ENCODE measurements at regions not wholly inside any gene's neighbourhood (a gene's known extent, or its start where the extent isn't known, plus 50 kb on each side); places are given as distances from the start of the nearest gene placed in this dataset.
"Not testable (repeated sequence)": the region's sequence is repeated elsewhere in the genome, so short reads cannot be mapped to it uniquely, and the experiment has no call there.

DNA sequence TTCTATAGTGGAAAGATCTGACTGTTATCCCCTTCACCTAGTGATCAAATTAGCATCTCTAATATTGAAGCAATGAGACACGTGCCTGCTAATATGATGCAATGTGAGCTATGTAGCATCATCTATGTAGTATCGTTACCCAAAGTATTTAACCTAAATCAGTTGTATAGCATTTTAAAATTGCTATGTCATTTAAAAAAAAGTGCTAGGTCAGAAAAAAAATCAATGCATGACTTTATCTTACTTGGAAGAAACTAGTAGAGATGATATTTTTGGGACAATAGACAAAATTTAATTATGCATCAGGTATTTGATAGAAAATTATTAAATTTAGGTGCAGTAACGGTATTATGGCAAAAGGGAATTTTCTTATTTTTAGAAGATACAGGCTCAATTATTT is 157.3 kb downstream of the CCDC71L start:
- ATAC-seq: no peak
- H3K4me1 ChIP-seq: no peaks in the 10 kb centered on the region
- no peaks in the 10 kb centered on the region for H3K27me3 ChIP-seq
- H3K36me3 ChIP-seq: no peaks in the 10 kb centered on the region
- no peaks in the 10 kb centered on the region for H3K9me3 ChIP-seq
- TF ChIP-seq, protein P1, sequence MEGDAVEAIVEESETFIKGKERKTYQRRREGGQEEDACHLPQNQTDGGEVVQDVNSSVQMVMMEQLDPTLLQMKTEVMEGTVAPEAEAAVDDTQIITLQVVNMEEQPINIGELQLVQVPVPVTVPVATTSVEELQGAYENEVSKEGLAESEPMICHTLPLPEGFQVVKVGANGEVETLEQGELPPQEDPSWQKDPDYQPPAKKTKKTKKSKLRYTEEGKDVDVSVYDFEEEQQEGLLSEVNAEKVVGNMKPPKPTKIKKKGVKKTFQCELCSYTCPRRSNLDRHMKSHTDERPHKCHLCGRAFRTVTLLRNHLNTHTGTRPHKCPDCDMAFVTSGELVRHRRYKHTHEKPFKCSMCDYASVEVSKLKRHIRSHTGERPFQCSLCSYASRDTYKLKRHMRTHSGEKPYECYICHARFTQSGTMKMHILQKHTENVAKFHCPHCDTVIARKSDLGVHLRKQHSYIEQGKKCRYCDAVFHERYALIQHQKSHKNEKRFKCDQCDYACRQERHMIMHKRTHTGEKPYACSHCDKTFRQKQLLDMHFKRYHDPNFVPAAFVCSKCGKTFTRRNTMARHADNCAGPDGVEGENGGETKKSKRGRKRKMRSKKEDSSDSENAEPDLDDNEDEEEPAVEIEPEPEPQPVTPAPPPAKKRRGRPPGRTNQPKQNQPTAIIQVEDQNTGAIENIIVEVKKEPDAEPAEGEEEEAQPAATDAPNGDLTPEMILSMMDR (IDR thresholded peaks at IDR 0.05): no peak
- TF ChIP-seq POLR2AphosphoS5 (IDR thresholded peaks at IDR 0.05): no peak
- no peak overlapping the region for H3K27ac ChIP-seq
- H3K4me3 ChIP-seq: no peak overlapping the region
- 78 to 92% methylated on average over 3 of the region's 3 CpGs for WGBS, 2 donors (ENCODE audit: low coverage in 1 of 2)

DNA sequence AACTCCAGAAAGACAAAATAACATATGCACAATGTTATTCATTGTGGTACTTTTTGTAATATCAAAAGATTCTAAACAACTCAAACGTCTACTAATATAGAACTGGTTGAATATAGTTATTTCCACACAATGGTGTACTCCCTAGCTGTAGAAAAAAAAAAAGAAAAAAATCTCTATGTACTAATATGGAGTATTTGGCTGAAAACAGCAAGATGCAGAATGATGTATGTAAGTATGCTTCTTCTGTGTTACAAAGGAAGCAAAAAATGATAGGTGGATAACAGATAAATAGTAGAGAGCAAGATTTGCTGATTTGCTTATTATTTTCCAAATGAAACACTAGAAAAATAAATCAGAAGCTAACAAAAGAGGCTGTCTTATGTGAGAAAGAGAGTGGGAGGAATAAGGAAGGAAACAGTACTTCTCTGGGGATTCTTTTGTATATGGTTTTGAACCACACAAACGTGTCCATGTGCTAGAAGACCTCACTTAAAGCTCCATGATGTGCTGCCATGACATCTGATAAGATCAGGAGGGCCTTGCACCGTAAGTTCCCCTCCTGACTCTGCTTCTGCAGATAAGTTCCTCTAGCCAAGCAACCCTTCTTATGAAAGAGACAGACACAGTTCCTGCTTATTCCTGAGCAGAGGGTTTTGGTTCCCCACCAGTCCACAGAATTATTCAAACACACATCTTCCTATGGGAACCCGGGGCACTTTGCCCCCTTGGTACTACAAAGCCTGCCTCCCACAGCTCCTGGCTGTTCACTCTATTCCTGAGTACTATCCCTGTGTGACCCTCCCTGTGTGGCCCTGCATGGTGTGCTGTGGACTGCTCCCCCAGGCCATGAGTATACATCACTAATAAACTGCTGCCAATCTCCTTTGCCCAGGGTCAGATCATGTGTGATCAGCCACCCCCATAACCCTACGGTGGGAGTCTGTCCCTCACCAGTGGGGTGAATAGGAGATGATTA is 159.1 kb downstream of the CCDC71L start:
- TF ChIP-seq POLR2AphosphoS5 (IDR thresholded peaks at IDR 0.05) (no peak), EP300 (IDR thresholded peaks at IDR 0.05) (no peak), POLR2A (IDR thresholded peaks at IDR 0.05) (no peak)
- TF ChIP-seq, protein P1 (IDR thresholded peaks at IDR 0.05): no peak
- no peak for ATAC-seq
- no peak overlapping the region for H3K27ac ChIP-seq
- H3K27me3 ChIP-seq: no peaks in the 10 kb centered on the region
- H3K9me3 ChIP-seq: no peaks in the 10 kb centered on the region
- no peak overlapping the region for H3K4me3 ChIP-seq
- H3K36me3 ChIP-seq: no peaks in the 10 kb centered on the region
- no peaks in the 10 kb centered on the region for H3K4me1 ChIP-seq
- 53 to 57% methylated on average over 5 of the region's 5 CpGs for WGBS, 2 donors (ENCODE audit: low coverage in 1 of 2)

DNA sequence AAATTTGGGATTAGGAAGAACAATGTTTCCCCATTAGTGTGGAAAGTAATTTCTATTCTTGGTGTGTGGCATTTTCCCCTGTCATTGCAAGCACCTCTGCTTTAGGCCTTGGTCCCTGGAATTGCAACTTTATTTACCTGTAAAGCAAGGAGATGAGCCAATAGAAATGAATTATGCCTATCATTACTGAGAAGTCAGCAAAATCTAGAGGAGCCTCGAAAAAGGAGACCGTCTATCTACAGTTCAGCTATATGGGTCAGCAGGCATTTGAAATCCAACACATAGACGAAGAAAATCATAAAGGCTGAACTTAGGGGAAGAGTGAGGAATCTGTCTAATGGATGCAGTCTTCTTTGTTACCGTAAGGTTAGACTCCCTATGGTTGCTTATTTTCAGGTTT is 161.1 kb downstream of the CCDC71L start:
- no peaks in the 10 kb centered on the region for H3K27me3 ChIP-seq
- WGBS, 2 donors (ENCODE audit: low coverage in 1 of 2): 88 to 90% methylated on average over 4 of the region's 4 CpGs
- H3K36me3 ChIP-seq: no peaks in the 10 kb centered on the region
- TF ChIP-seq, protein P1 (IDR thresholded peaks at IDR 0.05): no peak
- TF ChIP-seq POLR2AphosphoS5 (IDR thresholded peaks at IDR 0.05) (no peak), POLR2A (IDR thresholded peaks at IDR 0.05) (no peak), EP300 (IDR thresholded peaks at IDR 0.05) (no peak)
- H3K27ac ChIP-seq: no peak overlapping the region
- no peaks in the 10 kb centered on the region for H3K9me3 ChIP-seq
- ATAC-seq: no peak
- H3K4me1 ChIP-seq: no peaks in the 10 kb centered on the region
- no peak overlapping the region for H3K4me3 ChIP-seq

DNA sequence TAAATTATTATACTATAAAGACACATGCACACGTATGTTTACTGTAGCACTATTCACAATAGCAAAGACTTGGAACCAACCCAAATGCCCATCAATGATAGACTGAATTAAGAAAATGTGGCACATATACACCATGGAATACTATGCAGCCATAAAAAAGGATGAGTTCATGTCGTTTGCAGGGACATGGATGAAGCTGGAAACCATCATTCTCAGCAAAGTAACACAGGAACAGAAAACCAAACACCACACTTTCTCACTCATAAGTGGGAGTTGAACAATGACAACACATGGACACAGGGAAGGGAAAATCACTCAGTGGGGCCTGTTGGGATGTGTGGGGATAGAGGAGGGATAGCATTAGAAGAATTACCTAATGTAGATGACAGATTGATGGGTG is 163.0 kb downstream of the CCDC71L start:
- not testable (repeated sequence) for H3K4me1 ChIP-seq, H3K4me3 ChIP-seq, H3K27me3 ChIP-seq, ATAC-seq, H3K36me3 ChIP-seq, H3K9me3 ChIP-seq, H3K27ac ChIP-seq
- 69 to 86% methylated on average over 1 to 2 of the region's 2 CpGs for WGBS, 2 donors (ENCODE audit: low coverage in 1 of 2)

DNA sequence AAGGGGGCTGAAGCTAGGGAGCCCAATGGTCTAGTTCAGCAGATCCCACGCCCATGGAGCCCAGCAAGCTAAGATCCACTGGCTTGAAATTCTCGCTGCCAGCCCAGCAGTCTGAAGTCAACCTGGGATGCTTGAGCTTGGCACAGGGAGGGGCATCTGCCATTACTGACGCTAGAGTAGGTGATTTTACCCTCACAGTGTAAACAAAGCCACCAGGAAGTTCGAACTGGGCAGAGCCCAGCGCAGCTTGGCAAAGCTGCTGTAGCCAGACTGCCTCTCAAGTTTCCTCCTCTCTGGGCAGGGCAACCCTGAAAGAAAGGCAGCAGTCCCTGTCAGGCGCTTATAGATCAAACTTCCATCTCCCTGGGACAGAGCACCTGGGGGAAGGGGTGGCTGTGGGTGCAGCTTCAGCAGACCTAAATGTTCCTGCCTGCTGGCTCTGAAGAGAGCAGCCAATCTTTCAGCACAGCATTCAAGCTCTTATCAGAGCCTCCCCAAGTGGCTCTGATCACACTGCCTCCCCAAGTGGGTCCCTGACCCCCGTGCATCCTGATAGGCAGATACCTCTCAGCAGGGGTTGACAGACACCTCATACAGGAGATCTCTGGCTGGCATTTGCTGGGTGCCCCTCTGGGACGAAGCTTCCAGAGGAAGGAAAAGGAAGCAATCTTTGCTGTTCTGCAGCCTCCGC is 167.8 kb downstream of the CCDC71L start:
- 55% methylated on average over 2 of the region's 9 CpGs; no CpG with 5 or more reads in 1 of the 2 donors for WGBS, 2 donors (ENCODE audit: low coverage in 1 of 2)
- Histone ChIP-seq H3K27ac (no peak overlapping the region), H3K4me1 (no peaks in the 10 kb centered on the region), H3K9me3 (no peaks in the 10 kb centered on the region), H3K27me3 (no peaks in the 10 kb centered on the region), H3K36me3 (no peaks in the 10 kb centered on the region), H3K4me3 (no peak overlapping the region)
- ATAC-seq: no peak
- TF ChIP-seq POLR2A (IDR thresholded peaks at IDR 0.05): no peak
- no peak for TF ChIP-seq EP300 (IDR thresholded peaks at IDR 0.05)
